Liver (tissue), 8 donors: ENCODE measurements at regions not wholly inside any gene's neighbourhood (a gene's known extent, or its start where the extent isn't known, plus 50 kb on each side); places are given as distances from the start of the nearest gene placed in this dataset.

Experiments used
- DNase-seq: peaks from one replicate; pipeline ENCODE4 v3.0.0-alpha.2; 2017; ENCODE audit warnings: low spot score
- H3K27ac ChIP-seq, 2 donors: one replicate each; pipeline ENCODE4 v1.7.0; 2013; ENCODE audit warnings: inconsistent platforms in 2 of 2, low read length in 2 of 2, control low read depth in 1 of 2, low read depth in 1 of 2, mild to moderate bottlenecking in 1 of 2
- H3K27me3 ChIP-seq, 4 donors: one replicate each; pipeline versions ENCODE4 v1.6.1 to v1.7.0; 2013; ENCODE audit warnings: low read length in 3 of 4, inconsistent platforms in 1 of 4, mild to moderate bottlenecking in 1 of 4, moderate library complexity in 1 of 4; ENCODE audit not compliant: control insufficient read depth in 4 of 4, insufficient read depth in 4 of 4
- H3K36me3 ChIP-seq, 4 donors: one replicate each; pipeline versions ENCODE4 v1.6.1 to v1.7.0; 2013; ENCODE audit warnings: low read length in 3 of 4, mild to moderate bottlenecking in 3 of 4, low read depth in 1 of 4, moderate library complexity in 1 of 4; ENCODE audit not compliant: control insufficient read depth in 4 of 4, insufficient read depth in 3 of 4
- H3K4me1 ChIP-seq, 4 donors: one replicate each; pipeline versions ENCODE4 v1.6.1 to v1.7.0; 2013; ENCODE audit warnings: low read length in 3 of 4, mild to moderate bottlenecking in 3 of 4, moderate library complexity in 1 of 4; ENCODE audit not compliant: control insufficient read depth in 4 of 4, insufficient read depth in 4 of 4
- H3K4me3 ChIP-seq, 3 donors: one replicate each; pipeline versions ENCODE4 v1.6.1 to v1.7.0; 2013; ENCODE audit warnings: low read length in 3 of 3, control low read depth in 1 of 3, low read depth in 1 of 3, mild to moderate bottlenecking in 1 of 3
- H3K9ac ChIP-seq, 2 donors: one replicate each; pipeline ENCODE4 v1.7.0; 2013; ENCODE audit warnings: low read length in 2 of 2, mild to moderate bottlenecking in 2 of 2, moderate library complexity in 2 of 2, control low read depth in 1 of 2, low read depth in 1 of 2
- H3K9me3 ChIP-seq, 4 donors: one replicate each; pipeline versions ENCODE4 v1.6.1 to v1.7.0; 2013; ENCODE audit warnings: low read length in 3 of 4; ENCODE audit not compliant: control insufficient read depth in 4 of 4
- ATF3 ChIP-seq: IDR thresholded peaks from 2 replicates; pipeline ENCODE4 v1.6.1; 2016; ENCODE audit warnings: antibody characterized with exemption
- CTCF ChIP-seq: fragments of 150-350 bp; IDR thresholded peaks from 2 replicates; pipeline ENCODE4 v1.5.1; 2017; ENCODE audit warnings: improper control_type of control experiment, low read depth, low read length; ENCODE audit not compliant: missing input control
- EGR1 ChIP-seq, 2 donors: IDR thresholded peaks; 2 replicates each; pipeline ENCODE4 v1.6.1; 2016 to 2018; ENCODE audit warnings: antibody characterized with exemption in 2 of 2, low read depth in 2 of 2
- FOXA1 ChIP-seq: IDR thresholded peaks from 2 replicates; pipeline ENCODE4 v1.6.1; 2016; ENCODE audit warnings: antibody characterized with exemption
- FOXA2 ChIP-seq: IDR thresholded peaks from 2 replicates; pipeline ENCODE4 v1.6.1; 2016; ENCODE audit warnings: antibody characterized with exemption
- GABPA ChIP-seq, 2 donors: IDR thresholded peaks in 1 of 2; conservative IDR thresholded peaks in 1 of 2; 2 replicates each; pipeline ENCODE4 v1.6.1; 2016; ENCODE audit warnings: antibody characterized with exemption in 2 of 2, mild to moderate bottlenecking in 1 of 2, moderate library complexity in 1 of 2
- HNF4A ChIP-seq, 2 donors: conservative IDR thresholded peaks; 2 replicates each; pipeline ENCODE4 v1.6.1; 2016; ENCODE audit warnings: antibody characterized with exemption in 2 of 2, mild to moderate bottlenecking in 2 of 2
- HNF4G ChIP-seq: IDR thresholded peaks from 2 replicates; pipeline ENCODE4 v1.6.1; 2016; ENCODE audit warnings: antibody characterized with exemption
- JUND ChIP-seq, 2 donors: IDR thresholded peaks; 2 replicates each; pipeline ENCODE4 v1.6.1; 2016; ENCODE audit warnings: antibody characterized with exemption in 2 of 2
- MAX ChIP-seq: IDR thresholded peaks from 2 replicates; pipeline ENCODE4 v1.6.1; 2016; ENCODE audit warnings: antibody characterized with exemption
- NR2F2 ChIP-seq: IDR thresholded peaks from 2 replicates; pipeline ENCODE4 v1.6.1; 2016; ENCODE audit warnings: antibody characterized with exemption
- RAD21 ChIP-seq, 2 donors: IDR thresholded peaks; 2 replicates each; pipeline ENCODE4 v1.6.1; 2016; ENCODE audit warnings: antibody characterized with exemption in 2 of 2, mild to moderate bottlenecking in 2 of 2
- REST ChIP-seq: IDR thresholded peaks from 2 replicates; pipeline ENCODE4 v1.6.1; 2016; ENCODE audit warnings: antibody characterized with exemption, mild to moderate bottlenecking
- RXRA ChIP-seq, 2 donors: IDR thresholded peaks; 2 replicates each; pipeline ENCODE4 v1.6.1; 2017 to 2018; ENCODE audit warnings: antibody characterized with exemption in 2 of 2, mild to moderate bottlenecking in 1 of 2
- SP1 ChIP-seq: IDR thresholded peaks from 2 replicates; pipeline ENCODE4 v1.6.1; 2018; ENCODE audit warnings: antibody characterized with exemption, mild to moderate bottlenecking
- TAF1 ChIP-seq: conservative IDR thresholded peaks from 2 replicates; pipeline ENCODE4 v1.6.1; 2016; ENCODE audit warnings: antibody characterized with exemption, mild to moderate bottlenecking
- YY1 ChIP-seq: IDR thresholded peaks from 2 replicates; pipeline ENCODE4 v1.6.1; 2016; ENCODE audit warnings: antibody characterized with exemption, mild to moderate bottlenecking
- ZBTB33 ChIP-seq: IDR thresholded peaks from 2 replicates; pipeline ENCODE4 v1.6.1; 2016; ENCODE audit warnings: antibody characterized with exemption
- WGBS: extraction: QIAGEN DNeasy Blood & Tissue Kit; methylation state at CpG from one replicate; pipeline ENCODE4 v1.1.7; 2013; 5-methylcytosine and 5-hydroxymethylcytosine counted together
- donor health status: healthy.
- donor health status: healthy.
- donor health status: healthy.
- donor health status: healthy.
- donor health status: healthy.

GRCh38 chr2:180735799-180736198, 244.6 kb upstream of the UBE2E3 start:
- no peak overlapping the region for H3K9ac ChIP-seq
- no peaks in the 10 kb centered on the region for H3K36me3 ChIP-seq
- TF ChIP-seq EGR1 (IDR thresholded peaks at IDR 0.05; ENCODE audit: low read depth in 2 of 2) = no peak
- no peak for TF ChIP-seq JUND (IDR thresholded peaks at IDR 0.05)
- TF ChIP-seq HNF4A (conservative IDR thresholded peaks at IDR 0.05) = no peak
- no peak for TF ChIP-seq REST
- TF ChIP-seq ZBTB33 = no peak
- TF ChIP-seq ATF3 = no peak
- no peak for TF ChIP-seq SP1
- no peak for TF ChIP-seq HNF4G
- TF ChIP-seq MAX = no peak
- TF ChIP-seq FOXA1 = no peak
- TF ChIP-seq RXRA (IDR thresholded peaks at IDR 0.05) = no peak
- TF ChIP-seq NR2F2 = no peak
- no peak for TF ChIP-seq TAF1
- TF ChIP-seq RAD21 (IDR thresholded peaks at IDR 0.05) = no peak
- no peak for TF ChIP-seq FOXA2
- TF ChIP-seq CTCF = no peak
- TF ChIP-seq YY1 = no peak
- TF ChIP-seq GABPA (IDR thresholded peaks at IDR 0.05 in 1 of 2, conservative IDR thresholded peaks at IDR 0.05 in 1 of 2) = no peak
- 66% methylated on average over 2 of the region's 2 CpGs for WGBS
- no peak for DNase-seq
- H3K4me3 ChIP-seq = no peak overlapping the region
- no peak overlapping the region for H3K27ac ChIP-seq
- no peaks in the 10 kb centered on the region for H3K4me1 ChIP-seq
- no peaks in the 10 kb centered on the region for H3K9me3 ChIP-seq
- no peaks in the 10 kb centered on the region for H3K27me3 ChIP-seq

GRCh38 chr2:180734382-180734781, 246.0 kb upstream of the UBE2E3 start:
- no peak for DNase-seq
- Histone ChIP-seq H3K36me3 (no peaks in the 10 kb centered on the region), H3K27me3 (no peaks in the 10 kb centered on the region), H3K9ac (no peak overlapping the region), H3K4me1 (no peaks in the 10 kb centered on the region), H3K9me3 (no peaks in the 10 kb centered on the region), H3K27ac (no peak overlapping the region), H3K4me3 (no peak overlapping the region)
- TF ChIP-seq GABPA (IDR thresholded peaks at IDR 0.05 in 1 of 2, conservative IDR thresholded peaks at IDR 0.05 in 1 of 2) (no peak), CTCF (no peak), TAF1 (no peak), ATF3 (no peak), RXRA (IDR thresholded peaks at IDR 0.05) (no peak), FOXA2 (no peak), MAX (no peak), NR2F2 (no peak), JUND (IDR thresholded peaks at IDR 0.05) (no peak), REST (no peak), EGR1 (IDR thresholded peaks at IDR 0.05; ENCODE audit: low read depth in 2 of 2) (no peak)
